ENCODE measurements at regions not wholly inside any gene's neighbourhood (a gene's known extent, or its start where the extent isn't known, plus 50 kb on each side); places are given as distances from the start of the nearest gene placed in this dataset.

DNA sequence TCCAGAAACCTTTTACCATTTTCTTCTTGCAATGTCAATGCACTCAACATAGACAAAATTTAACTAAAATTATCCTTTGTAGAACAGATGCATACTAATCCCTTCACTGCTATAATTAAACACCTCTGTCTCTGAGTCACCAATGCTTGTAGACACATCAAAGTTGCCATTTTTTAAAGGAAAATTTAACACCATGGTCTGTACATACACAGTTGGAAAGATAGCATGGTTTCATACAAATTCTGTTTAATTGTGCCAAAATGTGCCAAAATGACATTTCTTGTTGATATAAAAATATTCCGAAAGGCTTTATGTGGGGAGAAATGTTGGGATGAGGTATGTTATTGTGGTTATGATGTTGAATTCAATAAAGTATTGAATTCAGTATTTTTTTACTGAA lies 125.8 kb downstream of the NEUROD6 start:
- H3K4me3 Mint-ChIP-seq (ENCODE audit: unreplicated experiment): no peak overlapping the region

DNA sequence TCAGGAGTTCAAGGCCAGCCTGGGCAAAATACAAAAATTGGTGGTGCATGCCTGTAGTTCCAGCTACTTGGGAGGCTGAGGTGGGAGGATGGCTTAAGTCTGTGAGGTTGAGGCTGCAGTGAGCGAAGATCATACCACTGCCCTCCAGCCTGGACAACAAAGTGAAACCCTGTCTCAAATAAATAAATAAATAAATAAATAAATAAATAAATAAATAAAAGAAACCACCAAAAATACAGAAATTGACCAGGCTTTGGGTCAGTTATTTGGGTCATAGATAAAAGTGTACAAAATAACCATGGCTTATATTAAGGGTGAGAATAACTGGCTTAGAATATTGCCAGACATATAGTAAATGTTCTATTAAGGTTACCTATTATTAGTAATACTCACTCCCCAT lies 129.2 kb downstream of the NEUROD6 start:
- Mint-ChIP-seq H3K4me3 (ENCODE audit: unreplicated experiment) (no peak overlapping the region), H3K27me3 (ENCODE audit: low read depth) (peaks cover 10% of the 10 kb centered on the region), H3K9me3 (ENCODE audit: low read depth) (no peaks in the 10 kb centered on the region), H3K36me3 (ENCODE audit: low read depth) (no peaks in the 10 kb centered on the region), H3K27ac (ENCODE audit: unreplicated experiment) (no peak overlapping the region), H3K4me1 (ENCODE audit: low read depth) (no peaks in the 10 kb centered on the region)
- no peak for TF ChIP-seq CTCF (IDR thresholded peaks at IDR 0.05)
- DNase-seq (ENCODE audit: low spot score): no peak

More for the DNA sequence above, 125.8 kb downstream of the NEUROD6 start:
- H3K27me3 Mint-ChIP-seq (ENCODE audit: low read depth): peaks cover 15% of the 10 kb centered on the region
- TF ChIP-seq CTCF (IDR thresholded peaks at IDR 0.05): no peak
- H3K4me1 Mint-ChIP-seq (ENCODE audit: low read depth): no peaks in the 10 kb centered on the region
- H3K36me3 Mint-ChIP-seq (ENCODE audit: low read depth): no peaks in the 10 kb centered on the region
- no peak overlapping the region for H3K27ac Mint-ChIP-seq (ENCODE audit: unreplicated experiment)
- no peak for DNase-seq (ENCODE audit: low spot score)
- H3K9me3 Mint-ChIP-seq (ENCODE audit: low read depth): no peaks in the 10 kb centered on the region

DNA sequence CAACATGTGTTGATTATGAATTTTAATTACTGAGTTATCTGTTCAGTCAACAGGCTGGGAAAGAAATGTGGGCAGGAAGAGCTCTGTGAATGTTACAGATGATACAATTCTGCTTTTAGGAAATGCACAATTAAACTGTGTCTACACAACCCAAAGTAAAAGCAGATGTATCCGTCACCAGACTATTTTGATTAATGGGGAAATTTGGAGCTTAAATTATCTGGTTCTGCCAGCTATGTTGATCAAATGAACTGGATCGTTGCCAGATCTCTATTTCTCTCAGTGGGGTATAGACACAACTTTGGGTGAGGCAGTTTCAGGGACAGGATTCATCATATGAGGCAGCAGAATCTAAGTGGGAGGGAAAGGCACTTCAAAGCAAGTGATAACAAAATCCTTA lies 136.5 kb downstream of the NEUROD6 start:
- H3K9me3 Mint-ChIP-seq (ENCODE audit: low read depth): peaks cover 8% of the 10 kb centered on the region
- no peak overlapping the region for H3K27ac Mint-ChIP-seq (ENCODE audit: unreplicated experiment)
- no peaks in the 10 kb centered on the region for H3K36me3 Mint-ChIP-seq (ENCODE audit: low read depth)
- no peak for DNase-seq (ENCODE audit: low spot score)
- no peak overlapping the region for H3K4me3 Mint-ChIP-seq (ENCODE audit: unreplicated experiment)
- TF ChIP-seq CTCF (IDR thresholded peaks at IDR 0.05): no peak
- H3K27me3 Mint-ChIP-seq (ENCODE audit: low read depth): peaks cover 11% of the 10 kb centered on the region
- H3K4me1 Mint-ChIP-seq (ENCODE audit: low read depth): no peaks in the 10 kb centered on the region

DNA sequence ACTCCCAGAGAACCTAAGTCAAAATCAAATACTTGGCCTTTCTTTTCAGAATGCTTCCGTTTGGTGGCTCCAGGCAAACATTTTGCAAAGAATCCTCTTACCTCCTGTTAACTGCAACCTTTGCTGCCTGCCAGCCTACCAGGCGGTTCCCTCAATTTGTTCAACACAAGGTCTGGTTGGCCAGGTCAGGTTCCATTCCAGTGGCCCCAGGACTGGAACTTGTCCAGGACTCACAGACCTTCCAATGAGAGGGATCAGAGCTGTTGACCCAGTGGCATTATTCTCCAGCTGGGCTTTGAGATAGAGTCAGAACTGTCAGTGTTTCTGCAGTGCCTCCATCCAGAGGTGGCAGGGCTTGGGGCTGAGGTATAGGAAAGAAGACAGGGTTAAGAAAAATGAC lies 137.0 kb downstream of the NEUROD6 start:
- H3K36me3 Mint-ChIP-seq (ENCODE audit: low read depth): no peaks in the 10 kb centered on the region
- TF ChIP-seq CTCF (IDR thresholded peaks at IDR 0.05): no peak
- no peaks in the 10 kb centered on the region for H3K4me1 Mint-ChIP-seq (ENCODE audit: low read depth)

GRCh38 chr7:31202801-31203200 lies 137.7 kb downstream of the NEUROD6 start:
- DNase-seq (ENCODE audit: low spot score): no peak
- peaks cover 15% of the 10 kb centered on the region for H3K9me3 Mint-ChIP-seq (ENCODE audit: low read depth)
- H3K36me3 Mint-ChIP-seq (ENCODE audit: low read depth): no peaks in the 10 kb centered on the region
- H3K27me3 Mint-ChIP-seq (ENCODE audit: low read depth): peaks cover 11% of the 10 kb centered on the region
- H3K4me3 Mint-ChIP-seq (ENCODE audit: unreplicated experiment): no peak overlapping the region
- TF ChIP-seq CTCF (IDR thresholded peaks at IDR 0.05): no peak
- no peak overlapping the region for H3K27ac Mint-ChIP-seq (ENCODE audit: unreplicated experiment)
- no peaks in the 10 kb centered on the region for H3K4me1 Mint-ChIP-seq (ENCODE audit: low read depth)

More for the DNA sequence above, 137.0 kb downstream of the NEUROD6 start:
- H3K27me3 Mint-ChIP-seq (ENCODE audit: low read depth): peaks cover 11% of the 10 kb centered on the region
- H3K9me3 Mint-ChIP-seq (ENCODE audit: low read depth): peaks cover 10% of the 10 kb centered on the region
- DNase-seq (ENCODE audit: low spot score): no peak
- no peak overlapping the region for H3K27ac Mint-ChIP-seq (ENCODE audit: unreplicated experiment)
- no peak overlapping the region for H3K4me3 Mint-ChIP-seq (ENCODE audit: unreplicated experiment)
